ENCODE measurements at regions not wholly inside any gene's neighbourhood (a gene's known extent, or its start where the extent isn't known, plus 50 kb on each side); places are given as distances from the start of the nearest gene placed in this dataset.

GRCh38 chr13:44096901-44097300 is 217.2 kb downstream of the LACC1 start:
- DNase-seq (ENCODE audit: low read depth), result no peak

GRCh38 chr13:44098559-44098958 is 218.9 kb downstream of the LACC1 start:
- DNase-seq (ENCODE audit: low read depth), result no peak

GRCh38 chr13:44101347-44102083 is 221.8 kb downstream of the LACC1 start:
- no peak for DNase-seq (ENCODE audit: low read depth)

DNA sequence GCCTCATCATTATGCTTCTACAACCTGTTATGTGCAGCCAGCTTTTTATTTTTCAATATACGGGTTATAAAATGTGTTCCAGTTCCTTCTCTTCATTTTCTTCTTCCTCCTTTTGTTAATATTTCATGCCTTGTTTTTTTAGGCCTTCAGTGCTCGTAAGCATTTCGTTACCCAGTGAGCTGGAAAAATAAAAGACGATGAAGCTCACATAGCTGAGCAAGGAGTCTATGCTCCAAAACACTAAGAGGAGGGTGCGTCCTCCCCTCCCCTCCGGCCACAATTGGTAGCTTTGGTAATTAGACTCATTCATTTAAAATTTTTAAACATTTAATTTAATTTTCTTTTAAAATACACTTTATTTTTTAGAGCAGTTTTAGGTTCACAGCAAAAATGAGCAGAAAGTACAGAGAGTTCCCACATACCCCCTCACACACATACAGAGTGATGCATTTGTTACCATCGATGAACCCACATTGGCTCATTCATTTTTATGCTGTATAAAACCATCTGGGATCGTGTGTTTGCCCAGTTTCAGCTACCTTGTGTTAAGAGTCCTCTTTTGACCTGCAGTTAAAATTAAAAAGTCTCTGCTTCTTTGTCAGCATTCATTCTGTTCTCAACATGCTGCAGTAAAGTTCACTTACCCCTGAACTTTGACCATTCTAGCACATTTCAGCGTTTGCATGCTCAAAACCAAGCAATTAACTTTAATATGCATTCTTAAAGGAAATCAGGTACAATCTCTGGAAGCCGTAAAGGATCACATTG is 223.9 kb downstream of the LACC1 start:
- DNase-seq (ENCODE audit: low read depth), result no peak

GRCh38 chr13:44104197-44104490 is 224.4 kb downstream of the LACC1 start:
- DNase-seq (ENCODE audit: low read depth), result no peak

DNA sequence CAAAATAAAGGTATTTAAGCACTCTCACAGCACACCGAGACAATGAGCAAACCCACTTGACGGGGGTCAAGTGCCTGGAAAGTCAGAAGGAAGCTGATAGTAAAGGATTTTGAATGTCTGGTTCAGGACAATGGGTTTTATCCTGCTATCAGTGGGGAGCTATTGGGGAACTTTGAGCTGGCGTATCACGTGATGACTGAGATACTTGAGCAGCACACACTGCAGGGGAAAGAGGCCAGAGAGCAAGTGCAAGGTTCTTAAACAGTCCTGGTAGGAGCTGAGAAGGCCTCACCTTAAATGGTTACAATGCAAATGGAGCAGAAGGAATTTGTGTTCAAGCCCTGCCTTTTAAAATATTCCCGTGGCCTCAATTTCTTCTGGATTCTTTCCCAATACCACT is 225.3 kb downstream of the LACC1 start:
- no peak for DNase-seq (ENCODE audit: low read depth)

GRCh38 chr13:44106266-44107152 is 226.8 kb downstream of the LACC1 start:
- DNase-seq (ENCODE audit: low read depth), result no peak

- DNase-seq (ENCODE audit: low read depth), result no peak
These were observed 227.8 kb downstream of the LACC1 start for GRCh38 chr13:44107357-44108121.

DNA sequence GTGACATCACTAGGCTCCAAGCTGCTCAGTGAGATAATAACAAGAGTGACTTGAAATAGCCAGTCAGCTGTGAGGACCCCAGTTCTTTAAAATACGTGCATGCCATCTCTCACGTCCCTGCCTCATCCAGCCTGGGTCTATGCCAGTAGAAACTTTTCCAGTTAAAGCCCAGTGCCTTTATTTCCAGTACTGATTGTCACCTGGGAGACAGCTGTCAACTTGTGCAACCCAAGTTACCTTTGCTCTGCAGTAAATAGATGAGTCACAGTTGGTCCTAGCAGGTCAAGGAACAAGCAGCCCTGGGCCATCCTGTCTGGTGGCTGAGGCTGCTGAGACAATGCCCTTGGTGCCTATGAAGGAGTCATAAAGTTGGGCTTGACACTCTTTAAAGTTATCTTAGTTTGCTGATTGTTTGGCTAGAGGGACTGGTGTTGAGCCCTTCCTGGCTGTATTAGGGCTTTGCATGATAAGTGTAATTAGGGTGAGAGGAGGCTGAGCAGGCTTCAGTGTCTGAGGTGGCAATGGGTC is 228.7 kb downstream of the LACC1 start:
- no peak for DNase-seq (ENCODE audit: low read depth)

DNA sequence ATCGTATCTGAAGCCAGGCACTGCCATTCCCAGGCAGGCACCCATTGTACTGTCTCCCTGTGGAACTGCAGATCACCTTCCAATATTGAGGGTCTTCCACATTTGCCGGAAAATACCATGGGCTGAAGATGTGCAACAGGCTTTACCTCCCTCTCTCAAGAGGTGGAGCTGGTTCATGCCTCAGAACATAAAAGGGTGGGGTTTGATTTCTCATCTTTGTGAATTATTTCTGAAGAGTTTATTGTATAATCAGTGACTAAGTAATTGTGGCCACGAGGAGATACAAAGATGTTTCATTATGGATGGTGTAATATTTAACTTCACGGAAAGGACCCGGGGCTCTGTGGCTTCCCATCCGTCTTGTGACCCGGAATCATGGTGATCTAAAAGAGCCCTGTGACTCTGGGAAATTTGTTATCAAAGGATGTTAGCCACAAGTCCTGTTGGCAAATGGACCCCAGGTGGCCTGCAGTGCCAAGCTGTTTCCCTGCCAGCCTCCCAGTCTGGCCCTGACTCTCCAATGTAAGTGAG is 230.5 kb downstream of the LACC1 start:
- no peak for DNase-seq (ENCODE audit: low read depth)

DNA sequence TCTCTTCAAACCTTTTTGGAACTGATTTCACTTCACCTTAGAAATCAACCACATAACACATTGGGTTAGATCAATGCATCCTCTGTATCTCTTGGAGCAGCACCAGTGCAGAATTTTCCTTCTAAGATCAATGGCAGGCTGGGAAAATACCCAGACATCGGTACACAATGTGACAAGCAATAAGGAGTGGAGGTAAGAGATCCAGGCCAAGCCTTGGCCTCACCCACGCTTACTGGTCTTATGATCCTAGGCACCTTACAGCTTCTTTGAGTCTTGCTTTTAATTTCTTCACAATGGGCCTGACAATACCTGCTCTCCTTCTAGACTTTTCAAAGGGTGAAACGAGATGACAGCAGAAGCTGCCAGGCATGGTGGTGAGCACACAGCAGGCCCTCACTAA is 232.0 kb downstream of the LACC1 start:
- DNase-seq (ENCODE audit: low read depth), result no peak

- DNase-seq (ENCODE audit: low read depth), result no peak
These were observed 233.1 kb downstream of the LACC1 start for GRCh38 chr13:44112700-44113329.

- DNase-seq (ENCODE audit: low read depth), result no peak
These were observed 237.0 kb downstream of the LACC1 start for GRCh38 chr13:44116562-44117332.

GRCh38 chr13:44117351-44117750 is 237.6 kb downstream of the LACC1 start:
- no peak for DNase-seq (ENCODE audit: low read depth)

GRCh38 chr13:44117816-44118215 is 238.1 kb downstream of the LACC1 start:
- no peak for DNase-seq (ENCODE audit: low read depth)

GRCh38 chr13:44118881-44119280 is 239.2 kb downstream of the LACC1 start:
- no peak for DNase-seq (ENCODE audit: low read depth)

GRCh38 chr13:44120043-44120442 is 240.3 kb downstream of the LACC1 start:
- no peak for DNase-seq (ENCODE audit: low read depth)

- DNase-seq (ENCODE audit: low read depth), result no peak
These were observed 241.4 kb downstream of the LACC1 start for GRCh38 chr13:44120849-44121755.

DNA sequence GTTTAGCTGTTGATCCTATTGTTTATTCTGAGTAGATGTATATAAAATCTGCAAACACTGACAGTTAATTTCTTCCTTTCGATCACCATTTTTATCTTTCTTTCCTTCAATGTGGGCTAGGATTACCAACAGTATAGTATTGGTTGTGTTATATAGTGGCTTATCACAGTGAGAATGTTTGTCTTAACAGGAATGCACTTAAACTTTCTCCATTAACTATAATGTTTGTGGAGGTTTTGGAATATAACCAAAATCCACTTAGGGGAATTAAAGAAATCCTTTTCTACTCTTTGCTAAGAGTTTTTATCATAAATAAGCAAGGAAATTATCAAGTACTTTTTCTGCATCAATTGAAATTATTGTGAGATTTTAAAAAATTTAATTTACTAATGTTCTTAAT is 244.6 kb downstream of the LACC1 start:
- DNase-seq (ENCODE audit: low read depth), result no peak

Measured in fibroblast of gingiva (primary cell).